GM18861 (cell line): ENCODE measurements at regions not wholly inside any gene's neighbourhood (a gene's known extent, or its start where the extent isn't known, plus 50 kb on each side); places are given as distances from the start of the nearest gene placed in this dataset.

Source experiments
- ATAC-seq: cut with Tn5 transposase; IDR thresholded peaks from one replicate; pipeline ENCODE4 v1.9.1; 2021; ENCODE audit not compliant: unreplicated experiment

- no peak for ATAC-seq
Observed at GRCh38 chr9:84447305-84447704, 106.7 kb upstream of the SLC28A3 start.

- no peak for ATAC-seq
Observed at GRCh38 chr9:84450029-84450428, 109.5 kb upstream of the SLC28A3 start.

- no peak for ATAC-seq
Observed at GRCh38 chr9:84456527-84456926, 116.0 kb upstream of the SLC28A3 start.

GRCh38 chr9:84460695-84461094 is 120.1 kb upstream of the SLC28A3 start:
- no peak for ATAC-seq

- ATAC-seq, result no peak
Observed at GRCh38 chr9:84463272-84463671, 122.7 kb upstream of the SLC28A3 start.

- ATAC-seq, result no peak
Observed at GRCh38 chr9:84466580-84467285, 126.2 kb upstream of the SLC28A3 start.

- no peak for ATAC-seq
Observed at GRCh38 chr9:84471816-84472215, 131.3 kb upstream of the SLC28A3 start.

GRCh38 chr9:84478996-84479395 is 138.4 kb upstream of the SLC28A3 start:
- no peak for ATAC-seq

- ATAC-seq, result no peak
Observed at GRCh38 chr9:84480071-84480470, 139.5 kb upstream of the SLC28A3 start.

GRCh38 chr9:84481231-84481630 is 140.7 kb upstream of the SLC28A3 start:
- no peak for ATAC-seq

GRCh38 chr9:84481636-84482218 is 141.2 kb upstream of the SLC28A3 start:
- ATAC-seq, result no peak

- no peak for ATAC-seq
Observed at GRCh38 chr9:84482607-84483006, 142.0 kb upstream of the SLC28A3 start.

- no peak for ATAC-seq
Observed at GRCh38 chr9:84484172-84484571, 143.6 kb upstream of the SLC28A3 start.

GRCh38 chr9:84485539-84485938 is 145.0 kb upstream of the SLC28A3 start:
- ATAC-seq, result no peak

GRCh38 chr9:84486663-84487062 is 146.1 kb upstream of the SLC28A3 start:
- no peak for ATAC-seq

- no peak for ATAC-seq
Observed at GRCh38 chr9:84490206-84490841, 149.8 kb upstream of the SLC28A3 start.

GRCh38 chr9:84490842-84491325 is 150.3 kb upstream of the SLC28A3 start:
- no peak for ATAC-seq

- ATAC-seq, result no peak
Observed at GRCh38 chr9:84492366-84493159, 152.0 kb upstream of the SLC28A3 start.

- no peak for ATAC-seq
Observed at GRCh38 chr9:84493284-84493947, 152.9 kb upstream of the SLC28A3 start.

GRCh38 chr9:84499969-84500582 is 159.5 kb upstream of the SLC28A3 start:
- ATAC-seq, result peak; percentile 99
